ENCODE measurements at regions not wholly inside any gene's neighbourhood (a gene's known extent, or its start where the extent isn't known, plus 50 kb on each side); places are given as distances from the start of the nearest gene placed in this dataset.
"Not testable (repeated sequence)": the region's sequence is repeated elsewhere in the genome, so short reads cannot be mapped to it uniquely, and the experiment has no call there.

GRCh38 chr1:199914546-199914945 is 113.0 kb upstream of the NR5A2 start:
- H3K4me1 ChIP-seq (ENCODE audit: insufficient read depth, low read length): no peaks in the 10 kb centered on the region
- no peak overlapping the region for H3K4me3 ChIP-seq (ENCODE audit: low read length)
- H3K27me3 ChIP-seq (ENCODE audit: insufficient read depth, low read length): no peaks in the 10 kb centered on the region
- no peak overlapping the region for H3K27ac ChIP-seq (ENCODE audit: low read length)
- no peak overlapping the region for H3K9ac ChIP-seq (ENCODE audit: low read depth, low read length)
- H3K36me3 ChIP-seq (ENCODE audit: insufficient read depth, low read depth, low read length): no peaks in the 10 kb centered on the region
- no peaks in the 10 kb centered on the region for H3K9me3 ChIP-seq (ENCODE audit: insufficient read depth, low read depth, low read length)

- Histone ChIP-seq H3K4me1 (ENCODE audit: insufficient read depth, low read length) (no peaks in the 10 kb centered on the region), H3K9me3 (ENCODE audit: insufficient read depth, low read depth, low read length) (no peaks in the 10 kb centered on the region), H3K4me3 (ENCODE audit: low read length) (no peak overlapping the region), H3K27ac (ENCODE audit: low read length) (no peak overlapping the region), H3K9ac (ENCODE audit: low read depth, low read length) (no peak overlapping the region), H3K27me3 (ENCODE audit: insufficient read depth, low read length) (no peaks in the 10 kb centered on the region), H3K36me3 (ENCODE audit: insufficient read depth, low read depth, low read length) (no peaks in the 10 kb centered on the region)
Measured at GRCh38 chr1:199918196-199918769, 109.2 kb upstream of the NR5A2 start.

GRCh38 chr1:199920635-199921034 is 106.9 kb upstream of the NR5A2 start:
- H3K9me3 ChIP-seq (ENCODE audit: insufficient read depth, low read depth, low read length): no peaks in the 10 kb centered on the region
- H3K4me1 ChIP-seq (ENCODE audit: insufficient read depth, low read length): no peaks in the 10 kb centered on the region
- no peak overlapping the region for H3K9ac ChIP-seq (ENCODE audit: low read depth, low read length)
- H3K36me3 ChIP-seq (ENCODE audit: insufficient read depth, low read depth, low read length): no peaks in the 10 kb centered on the region
- no peaks in the 10 kb centered on the region for H3K27me3 ChIP-seq (ENCODE audit: insufficient read depth, low read length)
- H3K27ac ChIP-seq (ENCODE audit: low read length): no peak overlapping the region
- no peak overlapping the region for H3K4me3 ChIP-seq (ENCODE audit: low read length)

- Histone ChIP-seq H3K9me3 (ENCODE audit: insufficient read depth, low read depth, low read length) (no peaks in the 10 kb centered on the region), H3K4me3 (ENCODE audit: low read length) (no peak overlapping the region), H3K4me1 (ENCODE audit: insufficient read depth, low read length) (no peaks in the 10 kb centered on the region), H3K36me3 (ENCODE audit: insufficient read depth, low read depth, low read length) (no peaks in the 10 kb centered on the region), H3K27ac (ENCODE audit: low read length) (no peak overlapping the region), H3K9ac (ENCODE audit: low read depth, low read length) (no peak overlapping the region), H3K27me3 (ENCODE audit: insufficient read depth, low read length) (no peaks in the 10 kb centered on the region)
Measured at GRCh38 chr1:199929556-199929955, 98.0 kb upstream of the NR5A2 start.

GRCh38 chr1:199930067-199930466 is 97.4 kb upstream of the NR5A2 start:
- H3K9ac ChIP-seq (ENCODE audit: low read depth, low read length); H3K4me3 ChIP-seq (ENCODE audit: low read length); H3K27me3 ChIP-seq (ENCODE audit: insufficient read depth, low read length); H3K4me1 ChIP-seq (ENCODE audit: insufficient read depth, low read length); H3K9me3 ChIP-seq (ENCODE audit: insufficient read depth, low read depth, low read length); H3K27ac ChIP-seq (ENCODE audit: low read length); H3K36me3 ChIP-seq (ENCODE audit: insufficient read depth, low read depth, low read length): not testable (repeated sequence)

GRCh38 chr1:199931666-199932377 is 95.7 kb upstream of the NR5A2 start:
- Histone ChIP-seq H3K4me1 (ENCODE audit: insufficient read depth, low read length) (no peaks in the 10 kb centered on the region), H3K27ac (ENCODE audit: low read length) (no peak overlapping the region), H3K4me3 (ENCODE audit: low read length) (no peak overlapping the region), H3K9me3 (ENCODE audit: insufficient read depth, low read depth, low read length) (no peaks in the 10 kb centered on the region), H3K27me3 (ENCODE audit: insufficient read depth, low read length) (no peaks in the 10 kb centered on the region), H3K9ac (ENCODE audit: low read depth, low read length) (no peak overlapping the region), H3K36me3 (ENCODE audit: insufficient read depth, low read depth, low read length) (no peaks in the 10 kb centered on the region)

GRCh38 chr1:199932462-199932861 is 95.0 kb upstream of the NR5A2 start:
- no peaks in the 10 kb centered on the region for H3K4me1 ChIP-seq (ENCODE audit: insufficient read depth, low read length)
- H3K9ac ChIP-seq (ENCODE audit: low read depth, low read length): no peak overlapping the region
- no peaks in the 10 kb centered on the region for H3K36me3 ChIP-seq (ENCODE audit: insufficient read depth, low read depth, low read length)
- H3K9me3 ChIP-seq (ENCODE audit: insufficient read depth, low read depth, low read length): no peaks in the 10 kb centered on the region
- H3K27ac ChIP-seq (ENCODE audit: low read length): no peak overlapping the region
- no peak overlapping the region for H3K4me3 ChIP-seq (ENCODE audit: low read length)
- H3K27me3 ChIP-seq (ENCODE audit: insufficient read depth, low read length): no peaks in the 10 kb centered on the region

GRCh38 chr1:199936441-199936840 is 91.1 kb upstream of the NR5A2 start:
- H3K27me3 ChIP-seq (ENCODE audit: insufficient read depth, low read length): no peaks in the 10 kb centered on the region
- H3K9ac ChIP-seq (ENCODE audit: low read depth, low read length): no peak overlapping the region
- H3K27ac ChIP-seq (ENCODE audit: low read length): no peak overlapping the region
- no peaks in the 10 kb centered on the region for H3K36me3 ChIP-seq (ENCODE audit: insufficient read depth, low read depth, low read length)
- H3K9me3 ChIP-seq (ENCODE audit: insufficient read depth, low read depth, low read length): no peaks in the 10 kb centered on the region
- H3K4me1 ChIP-seq (ENCODE audit: insufficient read depth, low read length): no peaks in the 10 kb centered on the region
- no peak overlapping the region for H3K4me3 ChIP-seq (ENCODE audit: low read length)

GRCh38 chr1:199937161-199937560 is 90.3 kb upstream of the NR5A2 start:
- Histone ChIP-seq H3K4me1 (ENCODE audit: insufficient read depth, low read length) (no peaks in the 10 kb centered on the region), H3K9ac (ENCODE audit: low read depth, low read length) (no peak overlapping the region), H3K4me3 (ENCODE audit: low read length) (no peak overlapping the region), H3K27me3 (ENCODE audit: insufficient read depth, low read length) (no peaks in the 10 kb centered on the region), H3K36me3 (ENCODE audit: insufficient read depth, low read depth, low read length) (no peaks in the 10 kb centered on the region), H3K27ac (ENCODE audit: low read length) (no peak overlapping the region), H3K9me3 (ENCODE audit: insufficient read depth, low read depth, low read length) (no peaks in the 10 kb centered on the region)

- Histone ChIP-seq H3K36me3 (ENCODE audit: insufficient read depth, low read depth, low read length) (no peaks in the 10 kb centered on the region), H3K4me3 (ENCODE audit: low read length) (no peak overlapping the region), H3K27me3 (ENCODE audit: insufficient read depth, low read length) (no peaks in the 10 kb centered on the region), H3K9ac (ENCODE audit: low read depth, low read length) (no peak overlapping the region), H3K27ac (ENCODE audit: low read length) (no peak overlapping the region), H3K9me3 (ENCODE audit: insufficient read depth, low read depth, low read length) (no peaks in the 10 kb centered on the region), H3K4me1 (ENCODE audit: insufficient read depth, low read length) (no peaks in the 10 kb centered on the region)
Measured at GRCh38 chr1:199937661-199938060, 89.8 kb upstream of the NR5A2 start.

GRCh38 chr1:199944986-199945385 is 82.5 kb upstream of the NR5A2 start:
- Histone ChIP-seq H3K27me3 (ENCODE audit: insufficient read depth, low read length) (no peaks in the 10 kb centered on the region), H3K36me3 (ENCODE audit: insufficient read depth, low read depth, low read length) (no peaks in the 10 kb centered on the region), H3K27ac (ENCODE audit: low read length) (no peak overlapping the region), H3K4me3 (ENCODE audit: low read length) (no peak overlapping the region), H3K4me1 (ENCODE audit: insufficient read depth, low read length) (peaks cover 2% of the 10 kb centered on the region; the same call in 1 of the 2 replicates), H3K9me3 (ENCODE audit: insufficient read depth, low read depth, low read length) (no peaks in the 10 kb centered on the region), H3K9ac (ENCODE audit: low read depth, low read length) (no peak overlapping the region)

GRCh38 chr1:199945591-199945990 is 81.9 kb upstream of the NR5A2 start:
- H3K36me3 ChIP-seq (ENCODE audit: insufficient read depth, low read depth, low read length): no peaks in the 10 kb centered on the region
- peaks cover 2% of the 10 kb centered on the region; the same call in 1 of the 2 replicates for H3K4me1 ChIP-seq (ENCODE audit: insufficient read depth, low read length)
- H3K27ac ChIP-seq (ENCODE audit: low read length): no peak overlapping the region
- H3K9ac ChIP-seq (ENCODE audit: low read depth, low read length): no peak overlapping the region
- H3K9me3 ChIP-seq (ENCODE audit: insufficient read depth, low read depth, low read length): no peaks in the 10 kb centered on the region
- H3K27me3 ChIP-seq (ENCODE audit: insufficient read depth, low read length): no peaks in the 10 kb centered on the region
- no peak overlapping the region for H3K4me3 ChIP-seq (ENCODE audit: low read length)

All from iPS-20b (cell line).